Activated T-helper 1 cell treated with anti-CD3 and anti-CD28 coated beads, Interleukin-12 subunit alpha, Interleukin-12 subunit beta, Interleukin-2, Interleukin-4 antibody, amounts not matched to agents 30 ng/mL and 10 ng/mL and 1 ng/mL, durations not matched to agents 14 hours and 24 hours and 36 hours (primary cell): ENCODE measurements at regions not wholly inside any gene's neighbourhood (a gene's known extent, or its start where the extent isn't known, plus 50 kb on each side); places are given as distances from the start of the nearest gene placed in this dataset.

Experiments
- DNase-seq: peaks from one replicate; pipeline ENCODE4 v3.0.0; 2021; ENCODE audit warnings: low spot score
- H3K27ac Mint-ChIP-seq: one replicate; pipeline ENCODE4 v1.8.0; 2021; ENCODE audit warnings: mild to moderate bottlenecking, mixed read lengths
- H3K27me3 Mint-ChIP-seq: one replicate; pipeline ENCODE4 v1.8.0; 2022; ENCODE audit warnings: mild to moderate bottlenecking, moderate library complexity, mixed read lengths; ENCODE audit not compliant: insufficient read depth
- H3K36me3 Mint-ChIP-seq: one replicate; pipeline ENCODE4 v1.8.0; 2021; ENCODE audit warnings: low read depth, mixed read lengths
- H3K4me1 Mint-ChIP-seq: one replicate; pipeline ENCODE4 v1.8.0; 2021; ENCODE audit warnings: low read depth, mixed read lengths
- H3K4me3 Mint-ChIP-seq: one replicate; pipeline ENCODE4 v1.8.0; 2021; ENCODE audit warnings: mild to moderate bottlenecking, moderate library complexity, mixed read lengths
- H3K9me3 Mint-ChIP-seq: one replicate; pipeline ENCODE4 v1.8.0; 2021; ENCODE audit warnings: mixed read lengths
- intact Hi-C: fragments of 100-400 bp; cut with micrococcal nuclease; formaldehyde crosslinking; loops from one replicate; pipeline ENCODE4 v1.15.1; 2024

DNA sequence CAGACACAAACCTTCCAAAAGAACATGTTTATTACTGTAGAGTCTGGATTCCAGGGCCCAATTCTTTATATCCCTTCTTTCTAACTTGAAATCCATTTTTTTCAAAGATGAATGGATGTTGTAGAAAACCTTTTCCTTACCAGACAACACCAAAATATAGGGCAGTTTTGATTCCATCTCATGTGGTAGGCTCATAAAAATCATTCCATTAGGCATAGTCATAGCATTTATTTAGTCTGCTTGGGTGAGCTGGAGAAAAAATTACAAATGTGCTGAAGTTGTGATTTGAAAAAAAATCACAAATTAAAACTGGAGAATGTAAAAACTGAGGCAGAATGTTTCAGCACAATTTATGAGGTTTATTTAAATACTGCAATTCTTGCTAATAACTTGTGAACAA, 199.3 kb upstream of the TBC1D5 start:
- DNase-seq = no peak
- no peaks in the 10 kb centered on the region for H3K9me3 Mint-ChIP-seq
- intact Hi-C loops = no loop called here
- no peak overlapping the region for H3K4me3 Mint-ChIP-seq
- H3K4me1 Mint-ChIP-seq = no peaks in the 10 kb centered on the region
- peaks cover 10% of the 10 kb centered on the region for H3K27me3 Mint-ChIP-seq
- H3K36me3 Mint-ChIP-seq = no peaks in the 10 kb centered on the region
- no peak overlapping the region for H3K27ac Mint-ChIP-seq

GRCh38 chr3:17941152-17941551, 198.7 kb upstream of the TBC1D5 start:
- Mint-ChIP-seq H3K27ac (no peak overlapping the region), H3K27me3 (peaks cover 7% of the 10 kb centered on the region), H3K9me3 (no peaks in the 10 kb centered on the region), H3K4me1 (no peaks in the 10 kb centered on the region), H3K36me3 (no peaks in the 10 kb centered on the region), H3K4me3 (no peak overlapping the region)
- DNase-seq = no peak
- intact Hi-C loops = no loop called here

- H3K9me3 Mint-ChIP-seq = no peaks in the 10 kb centered on the region
Observed at GRCh38 chr3:17939157-17939556, 196.7 kb upstream of the TBC1D5 start.

DNA sequence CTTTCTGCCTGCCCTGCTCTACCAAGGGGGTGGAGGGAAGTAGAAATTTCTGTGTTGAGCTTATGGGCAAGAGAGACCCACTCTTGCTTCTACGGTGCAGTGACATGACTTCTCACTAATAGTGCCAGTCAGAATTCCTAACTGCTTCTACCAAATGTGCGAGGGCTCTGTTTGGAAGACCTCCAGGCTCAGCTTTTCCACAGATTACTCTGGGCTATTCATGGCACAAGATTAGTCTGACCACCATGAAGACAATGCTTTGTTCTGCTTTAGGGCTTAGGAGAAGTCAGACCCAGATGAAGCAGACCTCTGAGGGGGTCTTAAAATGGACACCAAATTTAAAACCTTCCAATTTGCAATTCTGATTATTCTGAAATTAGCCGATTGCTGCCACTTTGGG, 195.9 kb upstream of the TBC1D5 start:
- no peaks in the 10 kb centered on the region for H3K36me3 Mint-ChIP-seq
- H3K9me3 Mint-ChIP-seq = no peaks in the 10 kb centered on the region
- H3K27ac Mint-ChIP-seq = no peak overlapping the region
- intact Hi-C loops = no loop called here
- no peak overlapping the region for H3K4me3 Mint-ChIP-seq
- peaks cover 7% of the 10 kb centered on the region for H3K27me3 Mint-ChIP-seq
- DNase-seq = no peak
- no peaks in the 10 kb centered on the region for H3K4me1 Mint-ChIP-seq

More at GRCh38 chr3:17939157-17939556, 196.7 kb upstream of the TBC1D5 start:
- H3K4me1 Mint-ChIP-seq = no peaks in the 10 kb centered on the region
- H3K36me3 Mint-ChIP-seq = no peaks in the 10 kb centered on the region
- peaks cover 7% of the 10 kb centered on the region for H3K27me3 Mint-ChIP-seq
- intact Hi-C loops = no loop called here
- DNase-seq = no peak
- H3K4me3 Mint-ChIP-seq = no peak overlapping the region
- no peak overlapping the region for H3K27ac Mint-ChIP-seq

DNA sequence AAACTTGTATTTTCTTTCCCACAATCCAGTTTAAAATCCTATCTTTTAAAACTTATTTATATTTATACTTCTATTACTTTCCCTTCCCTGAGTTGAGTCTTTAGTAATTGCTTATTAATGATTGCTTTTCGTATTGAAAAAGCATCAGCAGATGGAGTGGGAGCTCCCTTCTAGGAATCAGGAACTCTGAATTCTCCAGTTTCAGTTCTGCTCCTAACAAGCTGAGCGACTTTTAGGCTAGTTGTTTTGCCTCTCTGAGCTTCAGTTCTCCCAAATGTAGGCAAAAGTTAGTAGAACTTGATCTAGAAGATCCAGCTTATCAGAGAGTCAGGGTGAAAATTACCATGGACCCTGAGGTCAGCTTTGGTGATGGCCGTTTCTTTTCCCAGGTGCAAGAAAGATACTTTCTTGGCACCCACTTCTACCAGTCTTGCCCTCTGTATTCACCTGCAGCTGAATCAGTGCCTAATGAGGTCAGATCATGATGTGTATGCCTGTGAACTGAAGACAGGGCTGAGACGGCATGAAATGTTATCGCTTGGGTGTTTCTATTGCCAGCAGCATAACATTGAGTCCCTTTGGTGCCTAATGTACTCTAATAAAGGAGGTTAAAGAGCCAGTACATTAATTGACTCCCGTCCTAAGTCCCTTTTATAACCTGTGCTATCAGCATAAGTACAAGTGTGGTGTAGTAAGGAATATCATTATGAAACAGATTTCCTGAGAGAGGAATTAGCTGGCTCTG, 194.5 kb upstream of the TBC1D5 start:
- no peak for DNase-seq
- no peaks in the 10 kb centered on the region for H3K4me1 Mint-ChIP-seq
- H3K4me3 Mint-ChIP-seq = no peak overlapping the region
- H3K27me3 Mint-ChIP-seq = no peaks in the 10 kb centered on the region
- H3K36me3 Mint-ChIP-seq = no peaks in the 10 kb centered on the region
- intact Hi-C loops = no loop called here
- H3K27ac Mint-ChIP-seq = no peak overlapping the region
- no peaks in the 10 kb centered on the region for H3K9me3 Mint-ChIP-seq

DNA sequence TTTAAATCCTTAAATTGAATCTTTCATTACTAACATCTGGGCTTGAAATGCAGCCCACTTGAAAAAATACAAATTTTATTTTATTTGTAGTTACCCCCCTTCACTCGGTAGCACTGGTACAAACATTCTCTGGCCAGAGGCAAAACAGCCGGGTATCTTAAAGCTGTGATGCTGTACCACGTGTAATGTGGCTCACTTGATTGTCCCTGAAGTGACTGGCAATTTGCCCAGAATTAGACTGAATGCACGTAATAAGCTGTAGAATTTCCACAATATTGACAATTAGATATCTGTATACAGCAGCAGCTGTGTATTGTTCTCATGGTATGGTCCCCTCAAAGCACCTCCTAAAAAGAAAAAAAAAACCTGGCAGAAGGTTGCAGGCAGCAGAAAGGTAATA, 192.8 kb upstream of the TBC1D5 start:
- Mint-ChIP-seq H3K36me3 (no peaks in the 10 kb centered on the region), H3K27me3 (no peaks in the 10 kb centered on the region), H3K4me3 (no peak overlapping the region), H3K9me3 (no peaks in the 10 kb centered on the region), H3K4me1 (no peaks in the 10 kb centered on the region), H3K27ac (no peak overlapping the region)
- intact Hi-C loops = no loop called here
- DNase-seq = no peak

GRCh38 chr3:17932136-17932771, 189.8 kb upstream of the TBC1D5 start:
- no peak overlapping the region for H3K4me3 Mint-ChIP-seq
- no peaks in the 10 kb centered on the region for H3K4me1 Mint-ChIP-seq
- H3K36me3 Mint-ChIP-seq = no peaks in the 10 kb centered on the region
- intact Hi-C loops = no loop called here
- H3K9me3 Mint-ChIP-seq = no peaks in the 10 kb centered on the region
- H3K27ac Mint-ChIP-seq = no peak overlapping the region
- DNase-seq = no peak
- no peaks in the 10 kb centered on the region for H3K27me3 Mint-ChIP-seq

GRCh38 chr3:17931131-17931530, 188.7 kb upstream of the TBC1D5 start:
- Mint-ChIP-seq H3K4me3 (no peak overlapping the region), H3K4me1 (no peaks in the 10 kb centered on the region), H3K27me3 (no peaks in the 10 kb centered on the region), H3K36me3 (no peaks in the 10 kb centered on the region), H3K9me3 (no peaks in the 10 kb centered on the region), H3K27ac (no peak overlapping the region)
- no peak for DNase-seq
- intact Hi-C loops = no loop called here

DNA sequence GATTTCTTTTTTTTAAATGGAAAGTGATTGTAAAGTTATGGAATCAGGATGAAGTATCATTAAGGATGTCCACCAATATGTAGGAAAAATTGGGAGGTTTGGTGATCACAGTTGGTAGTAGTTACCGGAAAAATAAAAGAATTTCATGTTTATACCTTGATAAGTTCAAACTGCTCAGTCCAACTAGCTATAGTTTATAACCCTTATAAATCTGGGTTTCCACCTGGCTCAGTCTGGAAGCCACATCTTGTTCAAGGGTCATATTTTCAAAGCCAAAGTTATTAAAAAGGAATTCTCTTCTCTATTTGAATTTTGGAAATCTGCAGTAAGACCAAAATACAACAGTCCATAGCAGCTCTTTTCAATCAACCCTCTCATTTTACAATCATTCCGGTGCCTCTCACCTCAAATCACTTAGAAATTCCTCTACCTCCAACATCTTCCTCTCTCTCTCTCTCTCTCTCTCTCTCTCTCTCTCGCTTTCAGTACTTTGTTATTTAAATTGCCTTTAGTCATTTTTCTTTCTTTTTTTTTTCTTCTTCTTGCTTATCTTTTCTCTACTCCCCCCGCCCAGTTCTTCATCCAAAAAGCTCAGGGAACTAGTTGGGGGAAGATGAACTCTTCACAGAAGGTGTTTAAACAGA, 186.2 kb upstream of the TBC1D5 start:
- Mint-ChIP-seq H3K9me3 (no peaks in the 10 kb centered on the region), H3K4me3 (no peak overlapping the region), H3K27ac (no peak overlapping the region), H3K4me1 (no peaks in the 10 kb centered on the region), H3K27me3 (no peaks in the 10 kb centered on the region), H3K36me3 (no peaks in the 10 kb centered on the region)
- intact Hi-C loops = no loop called here
- no peak for DNase-seq

- Mint-ChIP-seq H3K9me3 (no peaks in the 10 kb centered on the region), H3K27ac (no peak overlapping the region), H3K4me1 (no peaks in the 10 kb centered on the region), H3K36me3 (no peaks in the 10 kb centered on the region), H3K4me3 (no peak overlapping the region), H3K27me3 (no peaks in the 10 kb centered on the region)
- DNase-seq = no peak
- intact Hi-C loops = no loop called here
Observed at GRCh38 chr3:17927036-17927435, 184.6 kb upstream of the TBC1D5 start.

DNA sequence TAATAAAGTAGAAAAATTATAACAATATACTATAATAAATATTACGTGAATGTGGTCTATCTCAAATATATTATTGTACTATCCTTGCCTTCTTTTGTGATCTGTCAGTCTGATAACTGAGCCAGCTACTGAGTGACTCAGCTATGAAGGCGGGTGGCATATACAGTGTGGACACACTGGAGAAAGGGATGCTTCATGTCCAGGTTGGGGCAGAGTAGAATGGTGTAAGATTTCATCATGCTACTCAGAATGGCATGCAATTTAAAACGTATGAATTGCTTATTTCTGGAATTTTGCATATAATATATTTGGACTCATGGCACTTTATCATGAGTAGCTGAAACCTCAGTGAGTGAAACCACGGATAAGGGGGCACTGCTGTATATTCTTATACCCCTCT, 172.9 kb upstream of the TBC1D5 start:
- no peaks in the 10 kb centered on the region for H3K9me3 Mint-ChIP-seq
- H3K36me3 Mint-ChIP-seq = no peaks in the 10 kb centered on the region
- no peak overlapping the region for H3K4me3 Mint-ChIP-seq
- H3K27me3 Mint-ChIP-seq = peaks cover 4% of the 10 kb centered on the region
- no peaks in the 10 kb centered on the region for H3K4me1 Mint-ChIP-seq
- intact Hi-C loops = no loop called here
- no peak overlapping the region for H3K27ac Mint-ChIP-seq
- no peak for DNase-seq

DNA sequence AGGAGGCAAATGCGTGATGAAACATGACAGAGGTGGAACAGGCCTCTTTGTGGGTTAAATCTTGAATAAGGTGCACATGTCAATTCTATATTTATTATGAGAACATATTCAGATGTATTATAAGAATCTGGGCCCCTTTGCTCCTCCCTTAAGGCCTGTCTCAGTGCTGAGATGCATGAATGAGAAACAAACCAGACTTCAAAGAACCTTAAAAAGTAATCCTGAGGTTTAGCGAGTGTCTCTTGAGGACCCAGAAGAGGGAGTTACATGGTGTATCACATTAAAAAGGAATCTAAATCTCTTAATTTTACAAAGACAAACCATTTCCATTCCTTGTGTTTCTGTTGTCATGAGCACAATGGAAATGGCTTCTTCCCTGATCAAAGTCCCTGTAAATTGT, 170.9 kb upstream of the TBC1D5 start:
- Mint-ChIP-seq H3K4me3 (no peak overlapping the region), H3K4me1 (no peaks in the 10 kb centered on the region), H3K9me3 (no peaks in the 10 kb centered on the region), H3K27ac (no peak overlapping the region), H3K36me3 (no peaks in the 10 kb centered on the region), H3K27me3 (peaks cover 4% of the 10 kb centered on the region)
- intact Hi-C loops = no loop called here
- DNase-seq = no peak

- no peaks in the 10 kb centered on the region for H3K9me3 Mint-ChIP-seq
- H3K27ac Mint-ChIP-seq = no peak overlapping the region
- H3K4me1 Mint-ChIP-seq = no peaks in the 10 kb centered on the region
- intact Hi-C loops = no loop called here
- DNase-seq = no peak
- peaks cover 4% of the 10 kb centered on the region for H3K27me3 Mint-ChIP-seq
- no peak overlapping the region for H3K4me3 Mint-ChIP-seq
- no peaks in the 10 kb centered on the region for H3K36me3 Mint-ChIP-seq
Observed at GRCh38 chr3:17911986-17912760, 169.7 kb upstream of the TBC1D5 start.
